ENCODE measurements at regions not wholly inside any gene's neighbourhood (a gene's known extent, or its start where the extent isn't known, plus 50 kb on each side); places are given as distances from the start of the nearest gene placed in this dataset.

GRCh38 chr2:126995621-126996377, 97.1 kb downstream of the TEX51 start:
- Histone ChIP-seq H3K36me3 (no peaks in the 10 kb centered on the region), H3K4me3 (no peak overlapping the region), H3K27ac (no peak overlapping the region), H3K9me3 (no peaks in the 10 kb centered on the region), H3K4me1 (no peaks in the 10 kb centered on the region), H3K27me3 (no peaks in the 10 kb centered on the region)
- intact Hi-C loops (cut with DNase I) = no loop called here
- no peak for TF ChIP-seq POLR2A (IDR thresholded peaks at IDR 0.05)
- TF ChIP-seq CTCF (IDR thresholded peaks at IDR 0.05) = no peak
- TF ChIP-seq EP300 (IDR thresholded peaks at IDR 0.05) = no peak
- TF ChIP-seq POLR2AphosphoS5 (IDR thresholded peaks at IDR 0.05) = no peak
- DNase-seq = no peak
- 15 to 39% methylated on average over 5 of the region's 5 CpGs for WGBS, 2 donors

GRCh38 chr2:126996378-126996699, 97.6 kb downstream of the TEX51 start:
- H3K27ac ChIP-seq = no peak overlapping the region
- H3K27me3 ChIP-seq = no peaks in the 10 kb centered on the region
- TF ChIP-seq EP300 (IDR thresholded peaks at IDR 0.05) (no peak), POLR2A (IDR thresholded peaks at IDR 0.05) (no peak), CTCF (IDR thresholded peaks at IDR 0.05) (no peak), POLR2AphosphoS5 (IDR thresholded peaks at IDR 0.05) (no peak)
- no peak for DNase-seq
- H3K36me3 ChIP-seq = no peaks in the 10 kb centered on the region
- no peak overlapping the region for H3K4me3 ChIP-seq
- intact Hi-C loops (cut with DNase I) = no loop called here
- no peaks in the 10 kb centered on the region for H3K4me1 ChIP-seq
- no peaks in the 10 kb centered on the region for H3K9me3 ChIP-seq
- WGBS, 2 donors = 16 to 79% methylated on average over 1 of the region's 1 CpG

Data from sigmoid colon (tissue), 6 donors.